H1 (cell line): ENCODE measurements at regions not wholly inside any gene's neighbourhood (a gene's known extent, or its start where the extent isn't known, plus 50 kb on each side); places are given as distances from the start of the nearest gene placed in this dataset.

ENCODE experiments used
- CTCF ChIA-PET: fragments of 300-600 bp; sonication (Branson Sonifier 250); formaldehyde crosslinking; loops from one replicate; lab custom pipeline; 2021; ENCODE audit not compliant: partially characterized antibody; lab: Charles Lee
- POLR2A ChIA-PET: fragments of 300-600 bp; sonication (Branson Sonifier 250); formaldehyde crosslinking; loops from one replicate; lab custom pipeline; 2021; ENCODE audit warnings: inconsistent platforms; ENCODE audit not compliant: partially characterized antibody; lab: Charles Lee
- DNase-seq, 2 experiments: peaks; one replicate each; pipeline versions ENCODE4 v3.0.0 to v3.0.0-alpha.2; 2010 to 2022; ENCODE audit warnings: low spot score in 2 of 2, low read depth in 1 of 2, mixed read lengths in 1 of 2
- FAIRE-seq: peaks from 2 replicates; lab custom pipeline; 2011; peaks lifted over from hg19 to GRCh38; lab: Jason Lieb, UNC
- H2AFZ ChIP-seq: 2 replicates; pipeline ENCODE4 v1.8.1; 2012; ENCODE audit warnings: low read length, inconsistent platforms
- H2AK5ac ChIP-seq: 2 replicates; pipeline ENCODE4 v1.6.1; 2013; ENCODE audit warnings: low read depth, low read length
- H2BK120ac ChIP-seq: replicated peaks from 2 replicates; pipeline ENCODE3; 2013; ENCODE audit warnings: low read depth, low read length, inconsistent platforms
- H2BK12ac ChIP-seq: 2 replicates; pipeline ENCODE4 v1.6.1; 2013; ENCODE audit warnings: low read depth, low read length
- H2BK15ac ChIP-seq: 2 replicates; pipeline ENCODE4 v1.6.1; 2013; ENCODE audit warnings: low read length
- H2BK20ac ChIP-seq: 2 replicates; pipeline ENCODE4 v1.6.1; 2013; ENCODE audit warnings: low read length
- H2BK5ac ChIP-seq: 2 replicates; pipeline ENCODE4 v1.6.1; 2013; ENCODE audit warnings: low read depth, low read length
- H3K14ac ChIP-seq: 2 replicates; pipeline ENCODE4 v1.6.1; 2013; ENCODE audit warnings: inconsistent platforms; ENCODE audit not compliant: insufficient read length
- H3K18ac ChIP-seq: 2 replicates; pipeline ENCODE4 v1.6.1; 2013; ENCODE audit warnings: low read length; ENCODE audit errors: extremely low read depth
- H3K23ac ChIP-seq: 2 replicates; pipeline ENCODE4 v1.6.1; 2013; ENCODE audit warnings: inconsistent platforms; ENCODE audit not compliant: insufficient read length
- H3K23me2 ChIP-seq: 2 replicates; pipeline ENCODE4 v1.6.1; 2013; ENCODE audit warnings: low read depth, low read length
- H3K27ac ChIP-seq: 2 replicates; pipeline ENCODE4 v1.6.1; 2011; ENCODE audit warnings: low read depth, low read length, inconsistent platforms
- H3K27me3 ChIP-seq, 4 experiments: replicated peaks in 1 of 4; 1 replicate in 1 of 4; 2 replicates in 3 of 4; pipeline versions ENCODE4 v1.6.1 to v1.8.1; 2011 to 2013; ENCODE audit warnings: low read length in 3 of 4, mild to moderate bottlenecking in 3 of 4, inconsistent platforms in 2 of 4, mixed read lengths in 2 of 4, moderate library complexity in 1 of 4; ENCODE audit not compliant: control insufficient read depth in 3 of 4, insufficient read depth in 3 of 4; ENCODE audit errors: extremely low read depth in 1 of 4
- H3K36me3 ChIP-seq, 4 experiments: 2 replicates each; pipeline versions ENCODE4 v1.6.1 to v1.8.1; 2011 to 2013; ENCODE audit warnings: mild to moderate bottlenecking in 4 of 4, low read length in 3 of 4, moderate library complexity in 2 of 4, control low read depth in 1 of 4, inconsistent platforms in 1 of 4; ENCODE audit not compliant: insufficient read depth in 4 of 4, control insufficient read depth in 2 of 4
- H3K4ac ChIP-seq: replicated peaks from 2 replicates; pipeline ENCODE3; 2013; ENCODE audit warnings: low read length, low read depth, mixed read lengths, inconsistent platforms; ENCODE audit not compliant: insufficient read length
- H3K4me1 ChIP-seq, 4 experiments: replicated peaks in 1 of 4; 1 replicate in 1 of 4; 2 replicates in 3 of 4; pipeline versions ENCODE4 v1.6.1 to v1.8.1; 2011 to 2013; ENCODE audit warnings: low read length in 3 of 4, inconsistent platforms in 2 of 4, mixed read lengths in 1 of 4; ENCODE audit not compliant: insufficient read depth in 4 of 4, control insufficient read depth in 3 of 4
- H3K4me2 ChIP-seq, 2 experiments: 2 replicates each; pipeline versions ENCODE4 v1.6.1 to v1.8.1; 2011 to 2013; ENCODE audit warnings: low read depth in 2 of 2, low read length in 2 of 2, control low read depth in 1 of 2, inconsistent platforms in 1 of 2, mild to moderate bottlenecking in 1 of 2; ENCODE audit not compliant: insufficient read depth in 1 of 2
- H3K4me3 ChIP-seq, 4 experiments: fragments of 200-600, 300-600 bp in 1 of 4; sonication (generic), shearing (Covaris generic), sonication (Bioruptor Twin) in 1 of 4; 2 replicates each; pipeline versions ENCODE4 v1.5.1 to v1.8.1; 2011 to 2016; ENCODE audit warnings: low read length in 4 of 4, low read depth in 3 of 4, control low read depth in 2 of 4, inconsistent platforms in 2 of 4, mild to moderate bottlenecking in 2 of 4, mixed read lengths in 1 of 4, moderate library complexity in 1 of 4; ENCODE audit not compliant: insufficient read depth in 2 of 4; ENCODE audit errors: extremely low read depth in 1 of 4
- H3K56ac ChIP-seq: replicated peaks from 2 replicates; pipeline ENCODE3; 2013; ENCODE audit warnings: low read depth, mild to moderate bottlenecking, mixed read lengths, low read length, inconsistent platforms; ENCODE audit not compliant: insufficient read length
- H3K79me1 ChIP-seq: 2 replicates; pipeline ENCODE4 v1.6.1; 2013; ENCODE audit warnings: low read depth, low read length, control low read depth
- H3K79me2 ChIP-seq, 2 experiments: 2 replicates each; pipeline versions ENCODE4 v1.6.1 to v1.8.1; 2012 to 2013; ENCODE audit warnings: low read length in 2 of 2, mild to moderate bottlenecking in 2 of 2, inconsistent platforms in 1 of 2; ENCODE audit not compliant: insufficient read depth in 2 of 2, control insufficient read depth in 1 of 2
- H3K9ac ChIP-seq, 4 experiments: replicated peaks in 1 of 4; 1 replicate in 1 of 4; 2 replicates in 3 of 4; pipeline versions ENCODE4 v1.6.1 to v1.8.1; 2011 to 2013; ENCODE audit warnings: low read depth in 3 of 4, low read length in 3 of 4, control low read depth in 2 of 4, mild to moderate bottlenecking in 2 of 4, moderate library complexity in 2 of 4, inconsistent platforms in 1 of 4; ENCODE audit errors: extremely low read depth in 1 of 4
- H3K9me3 ChIP-seq, 2 experiments: 2 replicates each; pipeline versions ENCODE4 v1.6.1 to v1.8.1; 2012 to 2013; ENCODE audit warnings: mild to moderate bottlenecking in 2 of 2, moderate library complexity in 2 of 2, control low read depth in 1 of 2, inconsistent platforms in 1 of 2, low read depth in 1 of 2, low read length in 1 of 2, mixed read lengths in 1 of 2; ENCODE audit not compliant: insufficient read depth in 2 of 2
- H4K20me1 ChIP-seq, 2 experiments: replicated peaks in 1 of 2; 2 replicates each; pipeline versions ENCODE3 to v1.8.1; 2011 to 2013; ENCODE audit warnings: inconsistent platforms in 2 of 2, low read length in 2 of 2, mild to moderate bottlenecking in 1 of 2; ENCODE audit not compliant: insufficient read depth in 2 of 2, control insufficient read depth in 1 of 2
- H4K5ac ChIP-seq: 2 replicates; pipeline ENCODE4 v1.6.1; 2013; ENCODE audit warnings: low read length, low read depth, mixed read lengths, inconsistent platforms; ENCODE audit not compliant: insufficient read length
- H4K8ac ChIP-seq: 2 replicates; pipeline ENCODE4 v1.8.0; 2013; ENCODE audit warnings: mild to moderate bottlenecking, moderate library complexity, low read length, inconsistent platforms; ENCODE audit not compliant: insufficient read depth; ENCODE audit errors: extremely low read depth
- H4K91ac ChIP-seq: replicated peaks from 2 replicates; pipeline ENCODE3; 2013; ENCODE audit warnings: low read length, mixed read lengths, inconsistent platforms; ENCODE audit not compliant: insufficient read length
- BACH1 ChIP-seq: IDR thresholded peaks from 2 replicates; pipeline ENCODE4 v1.6.1; 2012; ENCODE audit warnings: low read length, improper control_type of control experiment
- BRCA1 ChIP-seq: IDR thresholded peaks from 2 replicates; pipeline ENCODE4 v1.6.1; 2012; ENCODE audit warnings: low read depth, low read length, improper control_type of control experiment
- CTBP2 ChIP-seq: IDR thresholded peaks from 2 replicates; pipeline ENCODE4 v1.7.0; 2011; ENCODE audit warnings: borderline replicate concordance, mild to moderate bottlenecking, moderate library complexity, mixed read lengths, low read length; ENCODE audit not compliant: insufficient read depth, insufficient read length
- KDM1A ChIP-seq: fragments of 200-600, 300-600 bp; sonication (generic); IDR thresholded peaks from 2 replicates; pipeline ENCODE4 v1.7.1; 2016; ENCODE audit warnings: mild to moderate bottlenecking, low read length, borderline replicate concordance
- WGBS, 2 experiments: shearing (Covaris generic) in 1 of 2; methylation state at CpG; one replicate each; pipeline versions ENCODE4 v1.1.6 to v1.1.7; 2013 to 2015; ENCODE audit warnings: low lambda C conversion rate in 2 of 2, mixed read lengths in 2 of 2, inconsistent platforms in 1 of 2, low coverage in 1 of 2, missing lambda C conversion rate in 1 of 2; ENCODE audit not compliant: insufficient replicate concordance in 2 of 2, insufficient coverage in 1 of 2, insufficient read length in 1 of 2; ENCODE audit errors: extremely low coverage in 1 of 2, missing lambda C conversion rate in 1 of 2; 5-methylcytosine and 5-hydroxymethylcytosine counted together

DNA sequence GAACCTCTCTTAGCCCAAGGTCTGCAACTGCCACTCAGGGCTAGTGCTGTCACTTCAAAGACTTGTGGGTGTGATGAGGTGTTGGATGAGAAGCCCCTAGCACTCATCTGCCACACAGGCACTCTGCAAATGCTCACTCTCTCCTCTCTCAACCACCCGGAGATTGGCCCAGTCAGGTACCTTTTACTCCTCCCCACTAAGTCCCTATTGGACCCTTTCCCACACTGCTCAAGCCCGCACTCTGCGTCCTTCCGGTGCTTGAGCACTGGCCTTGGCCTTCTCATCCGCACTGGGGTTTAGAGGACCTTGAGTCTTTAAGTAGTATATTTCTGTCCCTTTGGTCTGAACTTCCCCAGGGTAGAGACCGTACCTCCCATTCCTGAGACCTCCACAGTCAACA is 308.0 kb downstream of the NXPE2 start:
- no peak overlapping the region for H3K18ac ChIP-seq
- H3K9ac ChIP-seq, result no peak overlapping the region
- no peaks in the 10 kb centered on the region for H3K79me1 ChIP-seq
- H4K5ac ChIP-seq, result no peak overlapping the region
- no peak overlapping the region for H2BK120ac ChIP-seq
- no peak overlapping the region for H2BK15ac ChIP-seq
- H2BK12ac ChIP-seq, result no peak overlapping the region
- TF ChIP-seq BRCA1, result no peak
- no peak for TF ChIP-seq KDM1A
- no peak for TF ChIP-seq CTBP2
- TF ChIP-seq BACH1, result no peak
- no peak overlapping the region for H4K91ac ChIP-seq
- no peak overlapping the region for H3K4me3 ChIP-seq
- no peaks in the 10 kb centered on the region; a peak in 1 of 7 replicates for H3K27me3 ChIP-seq
- H4K8ac ChIP-seq, result no peak overlapping the region
- H2AFZ ChIP-seq, result no peak overlapping the region
- no peak overlapping the region for H3K56ac ChIP-seq
- no peak overlapping the region for H3K23ac ChIP-seq
- no peak for DNase-seq
- H3K23me2 ChIP-seq, result no peaks in the 10 kb centered on the region
- H3K79me2 ChIP-seq, result no peaks in the 10 kb centered on the region
- no peak overlapping the region for H2BK5ac ChIP-seq
- no peaks in the 10 kb centered on the region for H3K4me1 ChIP-seq
- POLR2A ChIA-PET, result no interaction called here
- no peaks in the 10 kb centered on the region for H4K20me1 ChIP-seq
- H3K9me3 ChIP-seq, result no peaks in the 10 kb centered on the region
- H3K4me2 ChIP-seq, result no peak overlapping the region
- WGBS, 2 experiments, result 96% methylated on average over 6 of the region's 6 CpGs; no CpG with 5 or more reads in 1 of the 2 experiments
- H3K4ac ChIP-seq, result no peak overlapping the region
- FAIRE-seq, result no peak
- no peak overlapping the region for H3K14ac ChIP-seq
- no peak overlapping the region for H3K27ac ChIP-seq
- CTCF ChIA-PET, result no interaction called here
- H2AK5ac ChIP-seq, result no peak overlapping the region
- H2BK20ac ChIP-seq, result no peak overlapping the region
- no peaks in the 10 kb centered on the region for H3K36me3 ChIP-seq
